ENCODE measurements at regions not wholly inside any gene's neighbourhood (a gene's known extent, or its start where the extent isn't known, plus 50 kb on each side); places are given as distances from the start of the nearest gene placed in this dataset.
"Not testable (repeated sequence)": the region's sequence is repeated elsewhere in the genome, so short reads cannot be mapped to it uniquely, and the experiment has no call there.

DNA sequence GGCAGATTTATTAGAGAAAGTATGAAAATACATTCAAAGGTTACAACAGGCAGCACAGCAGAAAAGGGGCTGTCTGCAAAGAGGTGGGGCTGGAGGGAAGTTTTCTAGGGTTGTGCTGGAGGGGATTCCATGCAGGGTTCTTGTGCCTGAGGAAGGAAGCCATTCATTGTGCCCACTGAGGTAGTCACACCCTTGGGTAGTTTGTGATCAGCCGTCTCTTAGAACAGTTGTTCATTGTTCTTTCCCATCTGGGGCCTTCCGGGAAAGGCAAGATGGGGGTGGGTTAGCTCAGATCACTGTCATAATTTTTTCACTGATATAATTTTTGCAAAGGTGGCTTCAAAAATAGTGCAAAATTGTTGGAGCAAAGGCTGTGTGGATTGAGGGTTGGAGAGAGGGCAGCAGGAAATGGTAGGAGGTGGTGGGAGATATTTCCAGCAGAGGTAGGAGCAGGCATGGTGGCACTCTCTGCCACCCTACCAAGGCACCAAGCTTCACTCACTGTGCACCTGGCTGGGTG, 80.5 kb upstream of the GPR6 start:
- CTCF ChIA-PET = no interaction called here
- H3K4me3 Mint-ChIP-seq = no peak overlapping the region
- no peak overlapping the region for H3K27ac Mint-ChIP-seq
- POLR2A ChIA-PET = no interaction called here
- peaks cover 8% of the 10 kb centered on the region for H3K27me3 Mint-ChIP-seq
- H3K4me1 Mint-ChIP-seq = no peaks in the 10 kb centered on the region
- H3K9me3 Mint-ChIP-seq = peaks cover 2% of the 10 kb centered on the region
- no peaks in the 10 kb centered on the region for H3K36me3 Mint-ChIP-seq (ENCODE audit: low read depth)
- DNase-seq = no peak

- H3K4me1 Mint-ChIP-seq = no peaks in the 10 kb centered on the region
- peaks cover 24% of the 10 kb centered on the region for H3K27me3 Mint-ChIP-seq
- ChIA-PET POLR2A (no interaction called here), CTCF (no interaction called here)
- no peak overlapping the region for H3K27ac Mint-ChIP-seq
- no peaks in the 10 kb centered on the region for H3K9me3 Mint-ChIP-seq
- H3K36me3 Mint-ChIP-seq (ENCODE audit: low read depth) = no peaks in the 10 kb centered on the region
- DNase-seq = no peak
- H3K4me3 Mint-ChIP-seq = no peak overlapping the region
Observed at GRCh38 chr6:109901976-109902375, 76.1 kb upstream of the GPR6 start.

DNA sequence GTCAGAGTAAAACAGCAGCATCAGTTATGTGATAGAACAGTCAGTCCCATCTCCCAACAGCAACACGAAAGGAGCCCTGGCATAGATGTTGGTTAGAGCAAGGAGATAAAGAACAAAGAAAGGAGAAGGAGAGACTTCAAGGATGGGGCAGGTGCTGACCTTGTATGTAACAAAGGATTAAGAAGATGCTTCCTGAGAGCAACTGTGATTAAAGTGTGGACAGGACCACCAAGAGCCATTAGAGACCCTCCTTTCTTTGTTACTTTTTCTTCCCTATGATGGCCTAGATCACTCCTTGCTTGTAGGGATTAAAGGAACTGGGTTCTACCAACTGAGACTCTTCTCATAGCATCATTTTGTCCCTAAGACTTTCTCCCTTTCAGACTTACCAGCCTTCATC, 75.2 kb upstream of the GPR6 start:
- CTCF ChIA-PET = no interaction called here
- no peak for DNase-seq
- no peaks in the 10 kb centered on the region for H3K9me3 Mint-ChIP-seq
- H3K4me3 Mint-ChIP-seq = no peak overlapping the region
- H3K4me1 Mint-ChIP-seq = no peaks in the 10 kb centered on the region
- H3K36me3 Mint-ChIP-seq (ENCODE audit: low read depth) = no peaks in the 10 kb centered on the region
- peaks cover 21% of the 10 kb centered on the region for H3K27me3 Mint-ChIP-seq
- POLR2A ChIA-PET = no interaction called here
- no peak overlapping the region for H3K27ac Mint-ChIP-seq

DNA sequence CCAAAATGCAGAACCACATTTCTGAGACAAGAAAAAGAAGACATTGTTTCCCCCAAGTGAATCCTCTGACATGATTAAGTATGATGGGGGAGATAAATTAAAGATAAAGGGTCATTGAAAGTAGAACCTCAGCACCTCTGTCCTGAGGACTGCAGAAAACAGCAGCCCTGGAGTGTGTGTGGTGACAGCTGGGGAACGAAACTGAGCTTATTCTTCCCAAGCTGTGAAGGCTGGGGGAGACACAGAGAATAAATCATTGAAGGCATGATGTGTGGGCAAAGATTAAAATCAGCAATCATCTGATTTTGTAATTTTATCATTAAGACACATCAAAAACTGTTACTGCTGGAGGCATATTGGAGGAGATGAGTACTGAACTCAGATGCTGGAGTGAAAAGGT, 67.5 kb upstream of the GPR6 start:
- Mint-ChIP-seq H3K4me1 (no peaks in the 10 kb centered on the region), H3K27ac (no peak overlapping the region)
- CTCF ChIA-PET = no interaction called here

GRCh38 chr6:109912118-109912517, 66.0 kb upstream of the GPR6 start:
- Mint-ChIP-seq H3K36me3 (ENCODE audit: low read depth) (no peaks in the 10 kb centered on the region), H3K9me3 (no peaks in the 10 kb centered on the region), H3K4me3 (no peak overlapping the region), H3K4me1 (no peaks in the 10 kb centered on the region), H3K27ac (no peak overlapping the region), H3K27me3 (peaks cover 13% of the 10 kb centered on the region)
- ChIA-PET POLR2A (no interaction called here), CTCF (no interaction called here)
- no peak for DNase-seq

More for the DNA sequence above, 67.5 kb upstream of the GPR6 start:
- Mint-ChIP-seq H3K4me3 (no peak overlapping the region), H3K36me3 (ENCODE audit: low read depth) (no peaks in the 10 kb centered on the region), H3K27me3 (peaks cover 16% of the 10 kb centered on the region), H3K9me3 (no peaks in the 10 kb centered on the region)
- DNase-seq = no peak
- POLR2A ChIA-PET = no interaction called here

GRCh38 chr6:109912952-109913351, 65.2 kb upstream of the GPR6 start:
- no peaks in the 10 kb centered on the region for H3K4me1 Mint-ChIP-seq
- DNase-seq = no peak
- H3K36me3 Mint-ChIP-seq (ENCODE audit: low read depth) = no peaks in the 10 kb centered on the region
- no peak overlapping the region for H3K27ac Mint-ChIP-seq
- POLR2A ChIA-PET = no interaction called here
- H3K27me3 Mint-ChIP-seq = peaks cover 13% of the 10 kb centered on the region
- no peak overlapping the region for H3K4me3 Mint-ChIP-seq
- CTCF ChIA-PET = no interaction called here
- H3K9me3 Mint-ChIP-seq = no peaks in the 10 kb centered on the region

DNA sequence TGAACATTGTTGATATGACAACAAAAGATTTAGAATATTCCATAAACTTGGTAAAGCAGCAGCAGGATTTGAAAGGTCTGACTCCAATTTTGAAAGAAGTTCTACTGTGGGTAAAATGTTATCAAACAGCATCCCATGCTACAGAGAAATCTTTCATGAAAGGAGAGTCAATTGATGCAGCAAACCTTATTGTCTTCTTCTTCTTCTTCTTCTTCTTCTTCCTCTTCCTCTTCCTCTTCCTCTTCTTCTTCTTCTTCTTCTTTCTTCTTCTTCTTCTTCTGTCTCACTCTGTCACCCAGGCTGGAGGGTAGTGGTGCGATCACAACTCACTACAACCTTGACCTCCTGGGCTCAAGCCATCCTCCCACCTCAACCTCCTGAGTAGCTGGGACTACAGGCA, 62.4 kb upstream of the GPR6 start:
- CTCF ChIA-PET = interaction anchor here (0.6 kb wide), 1 partner anchor 62 kb away, joined by 3 read pairs; no protein-coding TSS in a partner anchor
- H3K27me3 Mint-ChIP-seq; H3K36me3 Mint-ChIP-seq (ENCODE audit: low read depth); POLR2A ChIA-PET; H3K4me1 Mint-ChIP-seq; DNase-seq; H3K4me3 Mint-ChIP-seq; H3K9me3 Mint-ChIP-seq; H3K27ac Mint-ChIP-seq: not testable (repeated sequence)

- ChIA-PET CTCF (no interaction called here), POLR2A (no interaction called here)
- no peaks in the 10 kb centered on the region for H3K4me1 Mint-ChIP-seq
- no peak for DNase-seq
- no peaks in the 10 kb centered on the region for H3K27me3 Mint-ChIP-seq
- no peaks in the 10 kb centered on the region for H3K36me3 Mint-ChIP-seq (ENCODE audit: low read depth)
- H3K27ac Mint-ChIP-seq = no peak overlapping the region
- H3K9me3 Mint-ChIP-seq = no peaks in the 10 kb centered on the region
- H3K4me3 Mint-ChIP-seq = no peak overlapping the region
Observed at GRCh38 chr6:109916759-109917158, 61.4 kb upstream of the GPR6 start.

GRCh38 chr6:109918227-109918626, 59.9 kb upstream of the GPR6 start:
- ChIA-PET CTCF (no interaction called here), POLR2A (no interaction called here)
- H3K9me3 Mint-ChIP-seq = no peaks in the 10 kb centered on the region
- H3K4me1 Mint-ChIP-seq = no peaks in the 10 kb centered on the region
- DNase-seq = no peak
- no peaks in the 10 kb centered on the region for H3K27me3 Mint-ChIP-seq
- H3K36me3 Mint-ChIP-seq (ENCODE audit: low read depth) = no peaks in the 10 kb centered on the region
- no peak overlapping the region for H3K4me3 Mint-ChIP-seq
- H3K27ac Mint-ChIP-seq = no peak overlapping the region

GRCh38 chr6:109920911-109921310, 57.2 kb upstream of the GPR6 start:
- Mint-ChIP-seq H3K27me3 (no peaks in the 10 kb centered on the region), H3K4me3 (no peak overlapping the region), H3K27ac (no peak overlapping the region), H3K4me1 (no peaks in the 10 kb centered on the region), H3K36me3 (ENCODE audit: low read depth) (no peaks in the 10 kb centered on the region), H3K9me3 (no peaks in the 10 kb centered on the region)
- DNase-seq = no peak
- ChIA-PET CTCF (no interaction called here), POLR2A (no interaction called here)

GRCh38 chr6:109922851-109923250, 55.3 kb upstream of the GPR6 start:
- no peak overlapping the region for H3K4me3 Mint-ChIP-seq
- no peaks in the 10 kb centered on the region for H3K36me3 Mint-ChIP-seq (ENCODE audit: low read depth)
- H3K9me3 Mint-ChIP-seq = no peaks in the 10 kb centered on the region
- no peak overlapping the region for H3K27ac Mint-ChIP-seq
- H3K27me3 Mint-ChIP-seq = no peaks in the 10 kb centered on the region
- no peaks in the 10 kb centered on the region for H3K4me1 Mint-ChIP-seq
- ChIA-PET POLR2A (no interaction called here), CTCF (no interaction called here)
- DNase-seq = no peak

DNA sequence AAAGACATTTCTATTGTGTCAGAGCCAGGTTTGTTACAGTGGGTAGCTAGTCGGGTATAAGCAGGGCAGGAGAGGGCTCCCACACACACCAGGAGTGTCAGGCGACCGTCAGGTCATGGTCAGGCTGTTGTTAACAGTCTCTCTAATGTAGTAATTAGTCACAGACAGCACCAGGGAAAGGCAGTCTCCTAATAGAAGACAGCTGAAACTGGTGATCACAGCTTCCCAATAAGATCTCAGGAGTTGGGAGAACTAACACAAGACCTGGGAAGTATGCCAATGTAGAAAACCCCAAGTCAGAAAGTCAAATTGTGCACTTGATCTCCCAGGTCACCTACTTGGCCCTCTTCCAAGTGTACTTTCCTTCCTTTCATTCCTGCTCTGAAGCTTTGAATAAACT, 53.0 kb upstream of the GPR6 start:
- Mint-ChIP-seq H3K4me1 (no peaks in the 10 kb centered on the region), H3K27ac (no peak overlapping the region), H3K36me3 (ENCODE audit: low read depth) (no peaks in the 10 kb centered on the region), H3K4me3 (no peak overlapping the region), H3K9me3 (no peaks in the 10 kb centered on the region), H3K27me3 (no peaks in the 10 kb centered on the region)
- DNase-seq = no peak
- POLR2A ChIA-PET = no interaction called here
- CTCF ChIA-PET = no interaction called here

DNA sequence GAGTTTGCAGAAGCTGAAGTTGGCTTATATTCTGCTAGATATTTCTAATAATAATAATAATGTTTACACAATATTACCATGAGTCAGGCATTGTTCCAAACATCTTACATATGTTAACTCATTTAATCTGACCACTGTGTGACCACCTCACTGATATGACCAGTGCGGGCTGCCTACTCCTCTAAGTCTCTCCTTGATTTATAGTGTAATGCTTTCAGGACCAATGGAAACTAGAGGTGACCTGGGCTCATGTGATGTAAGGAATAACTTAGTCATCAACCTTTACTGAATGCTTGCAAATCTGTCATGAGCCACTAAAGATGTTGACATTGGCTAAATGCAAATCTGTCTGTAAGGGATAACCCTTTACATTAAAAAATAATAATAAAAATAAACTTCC, 51.1 kb upstream of the GPR6 start:
- H3K4me1 Mint-ChIP-seq = no peaks in the 10 kb centered on the region
- no peak for DNase-seq
- H3K27me3 Mint-ChIP-seq = no peaks in the 10 kb centered on the region
- no peaks in the 10 kb centered on the region for H3K36me3 Mint-ChIP-seq (ENCODE audit: low read depth)
- no peaks in the 10 kb centered on the region for H3K9me3 Mint-ChIP-seq
- no peak overlapping the region for H3K4me3 Mint-ChIP-seq
- POLR2A ChIA-PET = no interaction called here
- no peak overlapping the region for H3K27ac Mint-ChIP-seq
- CTCF ChIA-PET = no interaction called here

Measured in activated CD4-positive, alpha-beta memory T cell treated with anti-CD3 and anti-CD28 coated beads, Interleukin-2, amount 10 ng/mL, durations not matched to agents 7 days and 5 days (primary cell).